NCI-H526 treated with DMSO at 0.1 percent for 48 hours (cell line): ENCODE measurements at regions not wholly inside any gene's neighbourhood (a gene's known extent, or its start where the extent isn't known, plus 50 kb on each side); places are given as distances from the start of the nearest gene placed in this dataset.

ENCODE experiments used
- DNase-seq: peaks from one replicate; lab custom pipeline; 2025; lab: John Stamatoyannopoulos, UW

GRCh38 chr17:13931800-13932460 is 137.4 kb upstream of the COX10 start:
- no peak for DNase-seq

DNA sequence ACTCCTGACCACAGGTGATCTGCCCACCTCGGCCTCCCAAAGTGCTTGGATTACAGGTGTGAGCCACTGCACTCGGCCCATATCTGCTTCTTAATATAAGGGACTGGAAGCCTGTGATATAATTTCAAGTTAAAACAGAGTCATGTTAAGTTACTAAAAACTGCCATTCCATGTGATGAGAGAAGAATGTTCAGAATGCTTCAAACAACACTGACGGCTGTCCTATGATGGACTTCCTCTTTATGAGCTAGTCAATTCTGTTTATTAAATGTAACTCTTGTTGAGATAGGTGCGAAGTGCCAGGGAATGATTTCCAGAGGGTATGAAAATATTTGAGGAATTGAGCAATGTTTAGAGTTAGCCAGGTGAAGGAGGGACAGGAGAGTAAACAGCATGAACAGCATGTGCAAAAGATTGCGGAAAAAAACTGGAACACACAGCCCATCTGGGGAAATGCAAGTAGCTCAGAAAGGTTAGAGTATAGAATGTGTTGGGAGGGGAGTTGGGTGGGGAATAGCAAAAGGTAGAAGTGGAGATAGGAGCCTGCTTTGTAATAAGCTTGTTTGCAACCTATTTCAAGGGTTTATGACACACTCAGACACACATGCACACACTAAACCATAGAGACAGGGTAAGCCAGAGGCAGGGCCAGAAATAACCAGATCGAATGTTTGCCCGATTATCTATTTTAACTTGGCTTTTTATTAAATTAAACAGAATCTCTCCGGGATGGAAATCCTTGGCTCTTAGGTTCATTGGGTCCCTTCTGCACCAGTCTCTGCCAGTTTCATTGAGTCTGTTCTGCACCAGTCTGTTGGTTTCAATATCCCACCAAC is 135.6 kb upstream of the COX10 start:
- no peak for DNase-seq

GRCh38 chr17:13939222-13939621 is 130.1 kb upstream of the COX10 start:
- no peak for DNase-seq

- no peak for DNase-seq
These were observed 128.2 kb upstream of the COX10 start for GRCh38 chr17:13940858-13941665.

GRCh38 chr17:13941781-13942180 is 127.5 kb upstream of the COX10 start:
- DNase-seq = no peak

DNA sequence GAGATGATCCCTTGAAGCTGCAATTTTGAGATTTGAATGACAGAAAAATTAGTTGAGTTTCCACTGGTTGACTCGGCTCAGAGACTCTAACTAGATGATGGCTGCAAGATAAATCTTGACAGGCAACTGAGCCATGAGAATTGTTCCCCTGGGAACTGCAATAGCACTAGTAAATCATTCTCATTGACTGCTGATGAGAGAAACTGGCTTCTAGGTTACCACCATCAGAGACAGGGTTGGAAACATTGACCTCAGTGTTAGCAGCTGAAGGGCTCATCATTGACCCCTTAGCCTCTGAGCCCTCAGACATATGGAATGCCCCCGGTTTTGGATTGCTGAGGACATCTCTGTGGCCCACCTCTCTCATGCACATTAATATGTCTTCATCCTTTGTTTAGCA is 125.4 kb upstream of the COX10 start:
- no peak for DNase-seq

DNA sequence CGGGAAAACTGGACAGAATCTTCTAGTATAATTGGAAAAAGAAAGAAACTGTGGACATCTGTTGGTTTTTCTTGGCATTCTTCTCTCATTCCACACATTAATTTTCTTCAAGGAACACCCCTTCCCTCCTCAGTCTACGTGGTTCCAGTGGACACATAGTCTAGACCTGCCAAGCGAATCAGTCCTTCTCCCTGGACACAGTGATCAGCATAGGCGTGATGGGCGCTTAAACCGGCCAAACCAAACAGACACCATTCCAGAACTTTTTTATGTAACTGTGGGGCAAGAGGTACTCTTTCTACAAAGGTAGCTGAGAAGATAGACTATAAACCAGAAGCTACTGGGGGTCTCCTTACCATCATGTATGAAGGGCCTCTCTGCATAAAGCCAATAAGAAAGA is 121.8 kb upstream of the COX10 start:
- DNase-seq = no peak

- no peak for DNase-seq
These were observed 117.1 kb upstream of the COX10 start for GRCh38 chr17:13952009-13952750.

- DNase-seq = no peak
These were observed 115.5 kb upstream of the COX10 start for GRCh38 chr17:13953841-13954240.

DNA sequence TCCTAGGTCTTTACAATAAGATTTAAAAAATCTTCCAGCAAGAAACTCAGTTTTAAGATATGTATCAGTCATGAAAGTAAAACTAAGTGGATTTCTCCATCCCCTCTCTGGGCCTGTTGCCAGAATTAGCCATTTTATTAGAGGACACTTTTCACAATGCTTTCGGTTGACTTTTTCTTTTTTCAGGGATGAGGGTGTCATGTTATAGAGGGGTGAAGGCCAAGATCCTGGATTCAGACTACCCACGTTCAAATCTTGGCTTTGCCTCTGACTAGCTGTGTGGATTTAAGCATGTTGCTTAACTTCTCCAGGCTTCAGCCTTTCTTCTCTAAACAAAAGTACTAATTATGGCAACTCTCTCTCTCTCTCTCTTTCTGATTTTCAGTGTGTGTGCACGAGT is 111.7 kb upstream of the COX10 start:
- DNase-seq = no peak

GRCh38 chr17:13958773-13959172 is 110.5 kb upstream of the COX10 start:
- no peak for DNase-seq

DNA sequence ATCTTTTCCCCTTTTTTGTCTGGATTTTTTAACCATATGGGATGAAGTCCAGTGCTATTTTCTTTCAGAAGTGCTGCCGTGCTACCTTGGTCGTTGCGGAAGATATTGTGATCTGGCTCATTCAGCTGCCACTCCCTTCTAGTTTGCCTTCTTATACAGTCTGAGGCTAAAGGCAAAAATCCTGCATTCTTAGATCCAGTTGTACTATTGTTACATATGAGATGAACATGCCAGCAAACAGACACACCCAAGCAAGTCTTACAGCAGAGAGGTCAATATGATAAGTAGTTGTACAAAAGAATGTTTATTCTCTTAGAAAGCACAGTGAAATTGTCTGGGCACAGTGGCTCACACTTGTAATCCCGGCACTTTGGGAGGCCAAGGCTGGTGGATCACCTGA is 108.0 kb upstream of the COX10 start:
- DNase-seq = no peak

GRCh38 chr17:13962716-13963240 is 106.5 kb upstream of the COX10 start:
- no peak for DNase-seq

DNA sequence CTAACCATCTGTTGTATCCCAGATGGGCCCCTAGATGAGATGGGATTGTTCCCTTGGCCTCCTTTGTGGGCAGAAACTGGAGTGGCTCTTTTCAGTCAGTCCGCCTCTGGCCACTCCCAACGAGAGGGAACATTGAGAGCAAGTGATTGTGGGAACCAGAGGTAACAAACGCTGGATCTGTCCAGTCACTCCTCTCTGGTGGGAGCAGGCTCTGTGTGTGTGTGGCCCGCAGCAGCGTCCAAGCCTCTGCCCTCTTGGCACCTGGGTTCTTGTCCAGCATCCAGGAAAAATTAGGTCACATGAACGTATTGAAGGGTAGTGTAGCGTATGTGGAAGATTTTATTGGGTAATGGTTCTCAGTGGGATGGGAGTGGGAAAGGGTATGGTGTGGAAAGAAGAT is 101.9 kb upstream of the COX10 start:
- DNase-seq = no peak

GRCh38 chr17:13970531-13970930 is 98.8 kb upstream of the COX10 start:
- DNase-seq = no peak

- DNase-seq = no peak
These were observed 95.2 kb upstream of the COX10 start for GRCh38 chr17:13973960-13974651.

GRCh38 chr17:13977837-13978236 is 91.5 kb upstream of the COX10 start:
- DNase-seq = no peak

GRCh38 chr17:13978478-13978877 is 90.8 kb upstream of the COX10 start:
- DNase-seq = no peak

GRCh38 chr17:13981881-13982280 is 87.4 kb upstream of the COX10 start:
- no peak for DNase-seq

GRCh38 chr17:13984956-13985355 is 84.3 kb upstream of the COX10 start:
- no peak for DNase-seq

GRCh38 chr17:13986855-13987254 is 82.4 kb upstream of the COX10 start:
- no peak for DNase-seq
